ENCODE measurements at regions not wholly inside any gene's neighbourhood (a gene's known extent, or its start where the extent isn't known, plus 50 kb on each side); places are given as distances from the start of the nearest gene placed in this dataset.

GRCh38 chr6:113457198-113457597 lies 399.9 kb upstream of the MARCKS start:
- TF ChIP-seq JUND (IDR thresholded peaks at IDR 0.05; ENCODE audit: low read depth) = no peak
- no peak for DNase-seq (ENCODE audit: low read depth in 1 of 2, low spot score in 1 of 2)
- in situ Hi-C loops (cut with HindIII; ENCODE audit: low pct_unique_long_range_greater_than_20kb, low sequenced_read_pairs) = no loop called here

DNA sequence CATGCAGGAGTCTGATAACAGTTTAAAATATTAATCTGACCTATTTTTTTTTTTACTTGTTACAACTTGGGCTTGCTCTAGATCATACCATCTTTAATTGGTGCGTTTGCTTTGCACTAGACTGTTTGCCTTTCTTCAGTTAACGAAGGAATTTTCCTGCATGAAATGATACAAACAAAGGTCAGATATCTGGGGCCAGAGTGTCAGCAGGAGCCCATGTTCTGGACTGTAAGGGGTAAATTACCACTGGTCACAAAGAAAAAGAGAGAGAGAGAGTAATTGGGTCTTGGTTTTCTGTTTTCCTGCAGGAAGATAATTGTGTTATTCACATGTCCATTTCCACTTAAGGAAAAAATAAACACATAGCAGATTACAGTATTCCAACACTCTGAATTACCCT lies 399.4 kb upstream of the MARCKS start:
- DNase-seq (ENCODE audit: low read depth in 1 of 2, low spot score in 1 of 2) = no peak
- no peak for TF ChIP-seq JUND (IDR thresholded peaks at IDR 0.05; ENCODE audit: low read depth)
- in situ Hi-C loops (cut with HindIII; ENCODE audit: low pct_unique_long_range_greater_than_20kb, low sequenced_read_pairs) = no loop called here

GRCh38 chr6:113458368-113459010 lies 398.7 kb upstream of the MARCKS start:
- no peak for TF ChIP-seq JUND (IDR thresholded peaks at IDR 0.05; ENCODE audit: low read depth)
- in situ Hi-C loops (cut with HindIII; ENCODE audit: low pct_unique_long_range_greater_than_20kb, low sequenced_read_pairs) = no loop called here
- no peak for DNase-seq (ENCODE audit: low read depth in 1 of 2, low spot score in 1 of 2)

DNA sequence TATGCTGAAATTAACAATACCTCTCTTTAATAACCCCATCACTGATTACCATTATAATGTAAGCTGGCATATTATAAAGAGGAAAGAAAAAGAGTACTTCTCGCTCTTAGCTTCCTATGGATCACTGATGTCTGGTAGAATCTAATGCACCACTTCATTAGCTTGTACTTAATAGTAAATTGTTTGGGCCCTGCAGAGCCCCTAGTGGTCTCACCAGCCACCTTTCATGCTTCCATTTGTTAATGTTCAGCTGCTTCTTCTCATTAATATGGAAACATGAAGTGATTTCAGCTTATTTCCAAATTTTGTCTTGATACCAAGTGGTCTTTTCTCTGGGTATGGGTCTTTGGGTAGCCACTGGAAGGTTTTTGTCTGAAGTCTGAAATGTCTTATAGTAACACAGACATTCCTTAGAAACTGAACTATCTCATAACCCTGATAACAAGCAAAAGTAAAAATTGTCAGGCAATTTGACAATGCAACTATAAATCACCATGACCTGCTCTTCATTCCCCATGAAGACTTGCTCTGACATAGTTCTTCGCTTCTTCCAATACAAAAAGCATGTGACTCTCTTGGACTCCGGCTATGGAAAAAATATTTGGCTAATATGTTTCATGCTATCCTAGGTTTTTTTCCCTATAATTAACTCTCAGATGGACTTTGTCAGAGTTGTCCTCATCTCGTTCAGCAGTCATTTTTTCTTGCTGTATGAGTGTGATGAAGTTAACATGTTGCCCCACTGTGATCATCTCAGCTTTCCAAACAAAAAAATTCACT lies 395.8 kb upstream of the MARCKS start:
- in situ Hi-C loops (cut with HindIII; ENCODE audit: low pct_unique_long_range_greater_than_20kb, low sequenced_read_pairs) = no loop called here

DNA sequence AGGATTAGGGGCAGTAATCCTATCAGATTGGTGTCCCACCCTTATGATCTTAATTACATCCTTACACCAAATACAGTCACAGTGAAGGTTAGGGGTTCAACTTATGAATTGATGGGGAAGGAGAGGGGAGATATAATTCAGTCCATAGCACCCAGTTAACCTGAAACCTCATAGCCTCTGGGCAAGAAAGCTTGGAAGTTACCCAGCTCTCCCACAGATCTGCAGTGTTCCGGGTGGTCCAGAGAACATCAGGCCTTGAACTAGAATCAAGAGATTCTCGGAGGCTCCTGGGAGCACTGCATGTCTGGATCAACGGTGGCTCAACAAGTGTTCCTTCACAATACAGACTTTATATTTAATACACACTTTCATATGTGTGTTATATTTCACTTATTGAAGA lies 392.6 kb upstream of the MARCKS start:
- in situ Hi-C loops (cut with HindIII; ENCODE audit: low pct_unique_long_range_greater_than_20kb, low sequenced_read_pairs) = no loop called here
- no peak for DNase-seq (ENCODE audit: low read depth in 1 of 2, low spot score in 1 of 2)
- no peak for TF ChIP-seq JUND (IDR thresholded peaks at IDR 0.05; ENCODE audit: low read depth)

More for the DNA sequence above, 395.8 kb upstream of the MARCKS start:
- no peak for DNase-seq (ENCODE audit: low read depth in 1 of 2, low spot score in 1 of 2)
- TF ChIP-seq JUND (IDR thresholded peaks at IDR 0.05; ENCODE audit: low read depth) = no peak

GRCh38 chr6:113464960-113465359 lies 392.2 kb upstream of the MARCKS start:
- in situ Hi-C loops (cut with HindIII; ENCODE audit: low pct_unique_long_range_greater_than_20kb, low sequenced_read_pairs) = no loop called here

DNA sequence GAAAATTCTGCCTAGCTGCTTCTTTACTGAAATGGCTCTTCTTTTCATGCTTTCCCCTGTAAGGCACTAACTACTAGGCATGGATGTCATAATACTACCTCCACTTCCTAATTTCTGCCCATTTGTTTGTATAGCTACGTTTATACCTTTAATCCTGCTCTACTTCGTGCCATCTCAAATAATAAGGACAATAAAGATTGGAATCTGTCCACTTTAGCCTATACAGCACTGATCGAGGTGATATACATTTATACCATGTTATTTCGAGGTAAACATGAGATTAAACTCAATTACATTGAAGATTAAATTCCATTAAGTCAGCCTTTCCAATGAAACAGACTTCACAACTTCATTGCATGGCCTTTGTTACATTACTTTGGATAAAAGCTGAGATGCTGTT lies 390.6 kb upstream of the MARCKS start:
- in situ Hi-C loops (cut with HindIII; ENCODE audit: low pct_unique_long_range_greater_than_20kb, low sequenced_read_pairs) = no loop called here
- DNase-seq (ENCODE audit: low read depth in 1 of 2, low spot score in 1 of 2) = peak in 1 of 2 experiments; percentile 84
- TF ChIP-seq JUND (IDR thresholded peaks at IDR 0.05; ENCODE audit: low read depth) = peak; percentile 99

More at GRCh38 chr6:113464960-113465359, 392.2 kb upstream of the MARCKS start:
- DNase-seq (ENCODE audit: low read depth in 1 of 2, low spot score in 1 of 2) = no peak
- TF ChIP-seq JUND (IDR thresholded peaks at IDR 0.05; ENCODE audit: low read depth) = no peak

- in situ Hi-C loops (cut with HindIII; ENCODE audit: low pct_unique_long_range_greater_than_20kb, low sequenced_read_pairs) = no loop called here
These were observed 381.8 kb upstream of the MARCKS start for GRCh38 chr6:113475392-113475791.

DNA sequence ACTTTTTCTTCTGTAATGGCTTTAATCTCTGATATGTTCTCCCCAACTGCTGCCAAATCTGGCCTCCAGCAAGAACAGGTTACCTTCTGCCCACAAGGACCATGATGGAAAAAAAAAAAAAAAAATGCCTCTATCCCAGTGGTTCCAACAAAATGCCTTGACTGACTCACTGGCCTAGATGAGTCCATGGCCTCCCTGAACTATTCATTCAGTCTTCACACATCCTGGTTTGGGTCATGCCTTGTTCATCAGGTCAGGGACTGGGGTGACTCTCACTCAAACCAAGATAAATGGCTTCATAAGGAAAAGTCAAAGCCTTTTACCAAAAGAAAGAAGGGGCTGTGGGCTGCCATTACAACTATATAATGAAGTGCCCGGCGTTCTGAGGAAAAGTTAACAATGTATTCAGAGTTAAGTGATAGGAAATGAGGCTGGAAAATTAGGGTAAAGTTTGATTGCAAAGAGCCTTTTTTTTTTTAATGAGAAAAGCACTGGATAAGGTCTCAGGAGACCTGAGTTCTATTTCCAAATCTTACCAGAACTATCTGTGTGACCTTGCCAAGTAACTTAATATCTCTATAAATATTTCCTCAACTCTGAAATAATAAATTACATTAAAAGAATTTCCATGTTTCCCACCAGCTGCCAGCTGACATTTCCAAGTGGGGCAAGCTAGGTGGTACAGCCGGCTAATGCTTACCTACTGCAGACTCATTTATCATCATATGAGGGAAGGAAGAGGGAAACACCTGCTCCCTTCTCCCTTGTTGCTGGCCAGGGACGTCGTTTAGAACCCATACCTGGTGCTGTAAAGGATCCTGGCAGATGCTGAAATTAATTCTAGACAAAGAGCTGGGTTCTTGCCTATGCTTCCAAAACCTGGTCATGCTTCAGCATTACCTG lies 380.0 kb upstream of the MARCKS start:
- in situ Hi-C loops (cut with HindIII; ENCODE audit: low pct_unique_long_range_greater_than_20kb, low sequenced_read_pairs) = no loop called here
- DNase-seq (ENCODE audit: low read depth in 1 of 2, low spot score in 1 of 2) = no peak
- TF ChIP-seq JUND (IDR thresholded peaks at IDR 0.05; ENCODE audit: low read depth) = no peak

More at GRCh38 chr6:113475392-113475791, 381.8 kb upstream of the MARCKS start:
- DNase-seq (ENCODE audit: low read depth in 1 of 2, low spot score in 1 of 2) = no peak
- TF ChIP-seq JUND (IDR thresholded peaks at IDR 0.05; ENCODE audit: low read depth) = no peak

DNA sequence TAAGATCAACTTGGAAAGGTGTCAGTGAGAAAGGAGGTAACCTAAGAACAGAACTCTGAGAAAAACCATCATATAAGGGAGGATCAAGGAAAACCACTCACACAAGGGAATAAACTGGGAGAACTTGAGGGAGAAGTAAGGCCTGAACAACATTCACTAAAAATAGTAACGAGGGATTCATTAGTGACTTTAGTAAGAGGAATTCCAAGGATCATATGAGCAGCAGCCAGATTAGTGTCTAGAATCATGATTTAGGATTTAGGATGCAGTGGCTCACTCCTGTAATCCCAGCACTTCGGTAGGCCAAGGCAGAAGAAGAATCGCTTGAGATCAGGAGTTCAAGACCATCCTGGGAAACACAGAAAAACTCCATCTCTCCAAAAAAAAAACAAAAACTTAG lies 376.5 kb upstream of the MARCKS start:
- in situ Hi-C loops (cut with HindIII; ENCODE audit: low pct_unique_long_range_greater_than_20kb, low sequenced_read_pairs) = no loop called here
- no peak for TF ChIP-seq JUND (IDR thresholded peaks at IDR 0.05; ENCODE audit: low read depth)
- DNase-seq (ENCODE audit: low read depth in 1 of 2, low spot score in 1 of 2) = no peak

DNA sequence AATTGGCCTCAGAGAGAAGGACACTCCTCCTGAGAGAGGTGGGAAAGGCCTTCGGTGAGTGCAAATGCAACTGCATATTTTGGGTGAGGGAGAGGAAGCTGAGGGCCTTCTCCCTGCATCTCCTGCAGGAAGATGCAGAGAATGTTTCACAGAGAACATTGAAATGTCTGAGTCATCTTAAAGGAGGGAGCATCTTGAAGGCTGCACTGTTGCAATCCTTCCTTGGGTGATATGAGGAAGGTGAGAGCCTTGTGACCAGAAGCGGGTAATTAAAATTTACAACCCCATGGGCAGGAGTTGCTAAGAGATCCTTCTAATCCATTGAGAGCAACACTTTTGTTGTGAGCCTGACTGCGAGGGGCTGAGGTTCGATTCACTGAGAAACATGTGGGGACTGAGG lies 375.7 kb upstream of the MARCKS start:
- no peak for TF ChIP-seq JUND (IDR thresholded peaks at IDR 0.05; ENCODE audit: low read depth)
- in situ Hi-C loops (cut with HindIII; ENCODE audit: low pct_unique_long_range_greater_than_20kb, low sequenced_read_pairs) = no loop called here
- DNase-seq (ENCODE audit: low read depth in 1 of 2, low spot score in 1 of 2) = no peak

- in situ Hi-C loops (cut with HindIII; ENCODE audit: low pct_unique_long_range_greater_than_20kb, low sequenced_read_pairs) = no loop called here
- TF ChIP-seq JUND (IDR thresholded peaks at IDR 0.05; ENCODE audit: low read depth) = no peak
- DNase-seq (ENCODE audit: low read depth in 1 of 2, low spot score in 1 of 2) = no peak
These were observed 375.2 kb upstream of the MARCKS start for GRCh38 chr6:113481910-113482309.
